H1 (cell line): ENCODE measurements at regions not wholly inside any gene's neighbourhood (a gene's known extent, or its start where the extent isn't known, plus 50 kb on each side); places are given as distances from the start of the nearest gene placed in this dataset.
A peak's percentile ranks its signal among the peaks of the same experiment; 100 is the strongest.

Experiments
- CTCF ChIA-PET: fragments of 300-600 bp; sonication (Branson Sonifier 250); formaldehyde crosslinking; loops from one replicate; lab custom pipeline; 2021; ENCODE audit not compliant: partially characterized antibody; lab: Charles Lee
- POLR2A ChIA-PET: fragments of 300-600 bp; sonication (Branson Sonifier 250); formaldehyde crosslinking; loops from one replicate; lab custom pipeline; 2021; ENCODE audit warnings: inconsistent platforms; ENCODE audit not compliant: partially characterized antibody; lab: Charles Lee
- DNase-seq, 2 experiments: peaks; one replicate each; pipeline versions ENCODE4 v3.0.0 to v3.0.0-alpha.2; 2010 to 2022; ENCODE audit warnings: low spot score in 2 of 2, low read depth in 1 of 2, mixed read lengths in 1 of 2
- FAIRE-seq: peaks from 2 replicates; lab custom pipeline; 2011; peaks lifted over from hg19 to GRCh38; lab: Jason Lieb, UNC
- H2AFZ ChIP-seq: 2 replicates; pipeline ENCODE4 v1.8.1; 2012; ENCODE audit warnings: low read length, inconsistent platforms
- H2AK5ac ChIP-seq: 2 replicates; pipeline ENCODE4 v1.6.1; 2013; ENCODE audit warnings: low read depth, low read length
- H2BK120ac ChIP-seq: replicated peaks from 2 replicates; pipeline ENCODE3; 2013; ENCODE audit warnings: low read depth, low read length, inconsistent platforms
- H2BK12ac ChIP-seq: 2 replicates; pipeline ENCODE4 v1.6.1; 2013; ENCODE audit warnings: low read depth, low read length
- H2BK15ac ChIP-seq: 2 replicates; pipeline ENCODE4 v1.6.1; 2013; ENCODE audit warnings: low read length
- H2BK20ac ChIP-seq: 2 replicates; pipeline ENCODE4 v1.6.1; 2013; ENCODE audit warnings: low read length
- H2BK5ac ChIP-seq: 2 replicates; pipeline ENCODE4 v1.6.1; 2013; ENCODE audit warnings: low read depth, low read length
- H3K14ac ChIP-seq: 2 replicates; pipeline ENCODE4 v1.6.1; 2013; ENCODE audit warnings: inconsistent platforms; ENCODE audit not compliant: insufficient read length
- H3K18ac ChIP-seq: 2 replicates; pipeline ENCODE4 v1.6.1; 2013; ENCODE audit warnings: low read length; ENCODE audit errors: extremely low read depth
- H3K23ac ChIP-seq: 2 replicates; pipeline ENCODE4 v1.6.1; 2013; ENCODE audit warnings: inconsistent platforms; ENCODE audit not compliant: insufficient read length
- H3K23me2 ChIP-seq: 2 replicates; pipeline ENCODE4 v1.6.1; 2013; ENCODE audit warnings: low read depth, low read length
- H3K27ac ChIP-seq: 2 replicates; pipeline ENCODE4 v1.6.1; 2011; ENCODE audit warnings: low read depth, low read length, inconsistent platforms
- H3K27me3 ChIP-seq, 4 experiments: replicated peaks in 1 of 4; 1 replicate in 1 of 4; 2 replicates in 3 of 4; pipeline versions ENCODE4 v1.6.1 to v1.8.1; 2011 to 2013; ENCODE audit warnings: low read length in 3 of 4, mild to moderate bottlenecking in 3 of 4, inconsistent platforms in 2 of 4, mixed read lengths in 2 of 4, moderate library complexity in 1 of 4; ENCODE audit not compliant: control insufficient read depth in 3 of 4, insufficient read depth in 3 of 4; ENCODE audit errors: extremely low read depth in 1 of 4
- H3K36me3 ChIP-seq, 4 experiments: 2 replicates each; pipeline versions ENCODE4 v1.6.1 to v1.8.1; 2011 to 2013; ENCODE audit warnings: mild to moderate bottlenecking in 4 of 4, low read length in 3 of 4, moderate library complexity in 2 of 4, control low read depth in 1 of 4, inconsistent platforms in 1 of 4; ENCODE audit not compliant: insufficient read depth in 4 of 4, control insufficient read depth in 2 of 4
- H3K4ac ChIP-seq: replicated peaks from 2 replicates; pipeline ENCODE3; 2013; ENCODE audit warnings: low read length, low read depth, mixed read lengths, inconsistent platforms; ENCODE audit not compliant: insufficient read length
- H3K4me1 ChIP-seq, 4 experiments: replicated peaks in 1 of 4; 1 replicate in 1 of 4; 2 replicates in 3 of 4; pipeline versions ENCODE4 v1.6.1 to v1.8.1; 2011 to 2013; ENCODE audit warnings: low read length in 3 of 4, inconsistent platforms in 2 of 4, mixed read lengths in 1 of 4; ENCODE audit not compliant: insufficient read depth in 4 of 4, control insufficient read depth in 3 of 4
- H3K4me2 ChIP-seq, 2 experiments: 2 replicates each; pipeline versions ENCODE4 v1.6.1 to v1.8.1; 2011 to 2013; ENCODE audit warnings: low read depth in 2 of 2, low read length in 2 of 2, control low read depth in 1 of 2, inconsistent platforms in 1 of 2, mild to moderate bottlenecking in 1 of 2; ENCODE audit not compliant: insufficient read depth in 1 of 2
- H3K4me3 ChIP-seq, 4 experiments: fragments of 200-600, 300-600 bp in 1 of 4; sonication (generic), shearing (Covaris generic), sonication (Bioruptor Twin) in 1 of 4; 2 replicates each; pipeline versions ENCODE4 v1.5.1 to v1.8.1; 2011 to 2016; ENCODE audit warnings: low read length in 4 of 4, low read depth in 3 of 4, control low read depth in 2 of 4, inconsistent platforms in 2 of 4, mild to moderate bottlenecking in 2 of 4, mixed read lengths in 1 of 4, moderate library complexity in 1 of 4; ENCODE audit not compliant: insufficient read depth in 2 of 4; ENCODE audit errors: extremely low read depth in 1 of 4
- H3K56ac ChIP-seq: replicated peaks from 2 replicates; pipeline ENCODE3; 2013; ENCODE audit warnings: low read depth, mild to moderate bottlenecking, mixed read lengths, low read length, inconsistent platforms; ENCODE audit not compliant: insufficient read length
- H3K79me1 ChIP-seq: 2 replicates; pipeline ENCODE4 v1.6.1; 2013; ENCODE audit warnings: low read depth, low read length, control low read depth
- H3K79me2 ChIP-seq, 2 experiments: 2 replicates each; pipeline versions ENCODE4 v1.6.1 to v1.8.1; 2012 to 2013; ENCODE audit warnings: low read length in 2 of 2, mild to moderate bottlenecking in 2 of 2, inconsistent platforms in 1 of 2; ENCODE audit not compliant: insufficient read depth in 2 of 2, control insufficient read depth in 1 of 2
- H3K9ac ChIP-seq, 4 experiments: replicated peaks in 1 of 4; 1 replicate in 1 of 4; 2 replicates in 3 of 4; pipeline versions ENCODE4 v1.6.1 to v1.8.1; 2011 to 2013; ENCODE audit warnings: low read depth in 3 of 4, low read length in 3 of 4, control low read depth in 2 of 4, mild to moderate bottlenecking in 2 of 4, moderate library complexity in 2 of 4, inconsistent platforms in 1 of 4; ENCODE audit errors: extremely low read depth in 1 of 4
- H3K9me3 ChIP-seq, 2 experiments: 2 replicates each; pipeline versions ENCODE4 v1.6.1 to v1.8.1; 2012 to 2013; ENCODE audit warnings: mild to moderate bottlenecking in 2 of 2, moderate library complexity in 2 of 2, control low read depth in 1 of 2, inconsistent platforms in 1 of 2, low read depth in 1 of 2, low read length in 1 of 2, mixed read lengths in 1 of 2; ENCODE audit not compliant: insufficient read depth in 2 of 2
- H4K20me1 ChIP-seq, 2 experiments: replicated peaks in 1 of 2; 2 replicates each; pipeline versions ENCODE3 to v1.8.1; 2011 to 2013; ENCODE audit warnings: inconsistent platforms in 2 of 2, low read length in 2 of 2, mild to moderate bottlenecking in 1 of 2; ENCODE audit not compliant: insufficient read depth in 2 of 2, control insufficient read depth in 1 of 2
- H4K5ac ChIP-seq: 2 replicates; pipeline ENCODE4 v1.6.1; 2013; ENCODE audit warnings: low read length, low read depth, mixed read lengths, inconsistent platforms; ENCODE audit not compliant: insufficient read length
- H4K8ac ChIP-seq: 2 replicates; pipeline ENCODE4 v1.8.0; 2013; ENCODE audit warnings: mild to moderate bottlenecking, moderate library complexity, low read length, inconsistent platforms; ENCODE audit not compliant: insufficient read depth; ENCODE audit errors: extremely low read depth
- H4K91ac ChIP-seq: replicated peaks from 2 replicates; pipeline ENCODE3; 2013; ENCODE audit warnings: low read length, mixed read lengths, inconsistent platforms; ENCODE audit not compliant: insufficient read length
- CHD2 ChIP-seq: IDR thresholded peaks from 2 replicates; pipeline ENCODE4 v1.6.1; 2012; ENCODE audit warnings: low read length, improper control_type of control experiment
- GTF2F1 ChIP-seq: IDR thresholded peaks from 2 replicates; pipeline ENCODE4 v1.6.1; 2012; ENCODE audit warnings: low read depth, low read length, improper control_type of control experiment, borderline replicate concordance
- HDAC6 ChIP-seq: IDR thresholded peaks from one replicate; pipeline ENCODE4 v1.7.1; 2012; ENCODE audit warnings: low read depth, mild to moderate bottlenecking, inconsistent platforms, low read length, moderate library complexity
- KDM5A ChIP-seq: fragments of 200-600 bp; IDR thresholded peaks from 2 replicates; pipeline ENCODE4 v1.7.1; 2012; ENCODE audit warnings: mild to moderate bottlenecking, low read length, inconsistent platforms, mixed read lengths
- MAFK ChIP-seq: IDR thresholded peaks from 2 replicates; pipeline ENCODE4 v1.6.1; 2012; ENCODE audit warnings: low read depth, mild to moderate bottlenecking, improper control_type of control experiment, low read length
- NANOG ChIP-seq: IDR thresholded peaks from 2 replicates; pipeline ENCODE4 v1.6.1; 2011; ENCODE audit warnings: low read length, low read depth, mild to moderate bottlenecking, inconsistent platforms; ENCODE audit not compliant: insufficient read depth, poor library complexity, severe bottlenecking
- NRF1 ChIP-seq: IDR thresholded peaks from 2 replicates; pipeline ENCODE4 v1.6.1; 2011; ENCODE audit warnings: mild to moderate bottlenecking, low read depth, low read length, improper control_type of control experiment
- PHF8 ChIP-seq: fragments of 200-600 bp; sonication (generic); conservative IDR thresholded peaks from 2 replicates; pipeline ENCODE4 v1.7.1; 2012; ENCODE audit warnings: low read depth, mild to moderate bottlenecking, inconsistent platforms, low read length, moderate library complexity
- SIN3A ChIP-seq, 2 experiments: IDR thresholded peaks in 1 of 2; conservative IDR thresholded peaks in 1 of 2; 2 replicates each; pipeline ENCODE4 v1.6.1; 2011 to 2012; ENCODE audit warnings: low read length in 2 of 2, improper control_type of control experiment in 1 of 2, low read depth in 1 of 2, mild to moderate bottlenecking in 1 of 2
- SIRT6 ChIP-seq: IDR thresholded peaks from one replicate; pipeline ENCODE4 v1.7.1; 2012; ENCODE audit warnings: low read length, inconsistent platforms
- SIX5 ChIP-seq: IDR thresholded peaks from 2 replicates; pipeline ENCODE4 v1.6.1; 2011; ENCODE audit warnings: mild to moderate bottlenecking, low read depth, low read length
- SP1 ChIP-seq: IDR thresholded peaks from 2 replicates; pipeline ENCODE4 v1.6.1; 2011; ENCODE audit warnings: low read depth, low read length
- TEAD4 ChIP-seq: IDR thresholded peaks from 2 replicates; pipeline ENCODE4 v1.6.1; 2012; ENCODE audit warnings: low read depth, low read length, inconsistent platforms, mixed read lengths
- USF2 ChIP-seq: IDR thresholded peaks from 2 replicates; pipeline ENCODE4 v1.6.1; 2011; ENCODE audit warnings: low read length, improper control_type of control experiment
- ZNF274 ChIP-seq: IDR thresholded peaks from 2 replicates; pipeline ENCODE4 v1.7.0; 2012; ENCODE audit warnings: low read length, borderline replicate concordance; ENCODE audit errors: extremely low read depth
- WGBS, 2 experiments: shearing (Covaris generic) in 1 of 2; methylation state at CpG; one replicate each; pipeline versions ENCODE4 v1.1.6 to v1.1.7; 2013 to 2015; ENCODE audit warnings: low lambda C conversion rate in 2 of 2, mixed read lengths in 2 of 2, inconsistent platforms in 1 of 2, low coverage in 1 of 2, missing lambda C conversion rate in 1 of 2; ENCODE audit not compliant: insufficient replicate concordance in 2 of 2, insufficient coverage in 1 of 2, insufficient read length in 1 of 2; ENCODE audit errors: extremely low coverage in 1 of 2, missing lambda C conversion rate in 1 of 2; 5-methylcytosine and 5-hydroxymethylcytosine counted together

- Histone ChIP-seq H2BK15ac (no peak overlapping the region), H2BK20ac (no peak overlapping the region), H3K4me3 (no peak overlapping the region), H3K23ac (no peak overlapping the region), H4K8ac (no peak overlapping the region; the same call in 1 of the 2 replicates), H3K79me2 (no peaks in the 10 kb centered on the region), H2AFZ (no peak overlapping the region), H2BK120ac (no peak overlapping the region), H3K18ac (no peak overlapping the region), H3K27me3 (no peaks in the 10 kb centered on the region), H4K20me1 (no peaks in the 10 kb centered on the region), H2BK12ac (0 out of 2 replicates have a peak overlapping the region, but pooled peaks have one; percentile 35), H3K79me1 (no peaks in the 10 kb centered on the region), H3K9ac (no peak overlapping the region), H3K23me2 (no peaks in the 10 kb centered on the region), H3K4ac (no peak overlapping the region), H3K4me2 (no peak overlapping the region), H3K27ac (no peak overlapping the region), H2AK5ac (no peak overlapping the region), H3K36me3 (no peaks in the 10 kb centered on the region), H3K9me3 (no peaks in the 10 kb centered on the region), H3K56ac (no peak overlapping the region), H3K14ac (no peak overlapping the region), H4K91ac (no peak overlapping the region), H2BK5ac (no peak overlapping the region), H3K4me1 (no peaks in the 10 kb centered on the region), H4K5ac (no peak overlapping the region)
- 94% methylated on average over 5 of the region's 5 CpGs; no CpG with 5 or more reads in 1 of the 2 experiments for WGBS, 2 experiments
- ChIA-PET POLR2A (no interaction called here), CTCF (no interaction called here)
- no peak for FAIRE-seq
- DNase-seq = no peak
- TF ChIP-seq SIN3A (conservative IDR thresholded peaks at IDR 0.05 in 1 of 2, IDR thresholded peaks at IDR 0.05 in 1 of 2; ENCODE audit: low read depth in 1 of 2, low read length in 2 of 2) = no peak
- TF ChIP-seq HDAC6 = no peak
- no peak for TF ChIP-seq USF2
- no peak for TF ChIP-seq GTF2F1
- TF ChIP-seq ZNF274 = no peak
- no peak for TF ChIP-seq SP1
- no peak for TF ChIP-seq NANOG
- TF ChIP-seq TEAD4 = no peak
- no peak for TF ChIP-seq SIX5
- no peak for TF ChIP-seq KDM5A
- TF ChIP-seq CHD2 = no peak
- TF ChIP-seq MAFK = no peak
- no peak for TF ChIP-seq NRF1
- no peak for TF ChIP-seq SIRT6
- TF ChIP-seq PHF8 = no peak
Observed at GRCh38 chr5:54612711-54613110, 95.2 kb downstream of the SNX18 start.
